Right atrium auricular region (tissue), 2 donors: ENCODE measurements at regions not wholly inside any gene's neighbourhood (a gene's known extent, or its start where the extent isn't known, plus 50 kb on each side); places are given as distances from the start of the nearest gene placed in this dataset.

ENCODE experiments used
- DNase-seq: peaks from one replicate; pipeline ENCODE4 v3.0.0-alpha.2; 2019; ENCODE audit warnings: low spot score
- H3K27ac ChIP-seq, 2 donors: fragments of 200-600 bp; sonication (generic); 1 replicate in 1 of 2; 2 replicates in 1 of 2; pipeline ENCODE4 v1.5.1; 2016 to 2019
- H3K27me3 ChIP-seq, 2 donors: fragments of 200-600 bp; sonication (generic); one replicate each; pipeline versions ENCODE4 v1.5.1 to v1.6.0; 2017 to 2019
- H3K36me3 ChIP-seq: fragments of 200-600 bp; sonication (generic); one replicate; pipeline ENCODE4 v1.5.1; 2016
- H3K4me1 ChIP-seq, 2 donors: fragments of 200-600 bp; sonication (generic); one replicate each; pipeline versions ENCODE4 v1.5.1 to v1.6.0; 2017 to 2019
- H3K4me3 ChIP-seq, 2 donors: fragments of 200-600 bp; sonication (generic); 1 replicate in 1 of 2; 2 replicates in 1 of 2; pipeline ENCODE4 v1.5.1; 2017 to 2019; ENCODE audit warnings: mild to moderate bottlenecking in 1 of 2, moderate library complexity in 1 of 2
- H3K9me3 ChIP-seq, 2 donors: fragments of 200-600 bp; sonication (generic); one replicate each; pipeline ENCODE4 v1.5.1; 2019
- CTCF ChIP-seq, 2 donors: fragments of 200-600 bp; sonication (generic); IDR thresholded peaks; one replicate each; pipeline ENCODE4 v1.5.1; 2019; ENCODE audit warnings: antibody characterized with exemption in 2 of 2

GRCh38 chr2:56021579-56021978 lies 98.0 kb upstream of the EFEMP1 start:
- no peak overlapping the region for H3K4me3 ChIP-seq
- H3K9me3 ChIP-seq: no peaks in the 10 kb centered on the region
- no peaks in the 10 kb centered on the region for H3K36me3 ChIP-seq
- DNase-seq: no peak
- H3K27ac ChIP-seq: no peak overlapping the region
- no peak for TF ChIP-seq CTCF (IDR thresholded peaks at IDR 0.05)
- no peaks in the 10 kb centered on the region for H3K4me1 ChIP-seq
- no peaks in the 10 kb centered on the region for H3K27me3 ChIP-seq

GRCh38 chr2:56025469-56026193 lies 102.0 kb upstream of the EFEMP1 start:
- TF ChIP-seq CTCF (IDR thresholded peaks at IDR 0.05): no peak
- no peaks in the 10 kb centered on the region for H3K27me3 ChIP-seq
- H3K4me1 ChIP-seq: no peaks in the 10 kb centered on the region
- H3K27ac ChIP-seq: no peak overlapping the region
- H3K4me3 ChIP-seq: no peak overlapping the region
- no peak for DNase-seq
- H3K9me3 ChIP-seq: no peaks in the 10 kb centered on the region
- no peaks in the 10 kb centered on the region for H3K36me3 ChIP-seq

- H3K27me3 ChIP-seq: no peaks in the 10 kb centered on the region
- no peak for DNase-seq
- no peaks in the 10 kb centered on the region for H3K36me3 ChIP-seq
- H3K4me1 ChIP-seq: no peaks in the 10 kb centered on the region
- TF ChIP-seq CTCF (IDR thresholded peaks at IDR 0.05): no peak
- no peak overlapping the region for H3K4me3 ChIP-seq
- H3K9me3 ChIP-seq: no peaks in the 10 kb centered on the region
- no peak overlapping the region for H3K27ac ChIP-seq
These were observed 103.2 kb upstream of the EFEMP1 start for GRCh38 chr2:56026828-56027227.

- H3K9me3 ChIP-seq: no peaks in the 10 kb centered on the region
- H3K4me3 ChIP-seq: no peak overlapping the region
- DNase-seq: no peak
- no peaks in the 10 kb centered on the region for H3K27me3 ChIP-seq
- no peaks in the 10 kb centered on the region for H3K36me3 ChIP-seq
- TF ChIP-seq CTCF (IDR thresholded peaks at IDR 0.05): no peak
- no peak overlapping the region for H3K27ac ChIP-seq
- no peaks in the 10 kb centered on the region for H3K4me1 ChIP-seq
These were observed 106.5 kb upstream of the EFEMP1 start for GRCh38 chr2:56030062-56030461.

- Histone ChIP-seq H3K27ac (no peak overlapping the region), H3K27me3 (no peaks in the 10 kb centered on the region), H3K9me3 (no peaks in the 10 kb centered on the region), H3K4me1 (no peaks in the 10 kb centered on the region), H3K4me3 (no peak overlapping the region), H3K36me3 (no peaks in the 10 kb centered on the region)
- no peak for DNase-seq
- TF ChIP-seq CTCF (IDR thresholded peaks at IDR 0.05): no peak
These were observed 107.3 kb upstream of the EFEMP1 start for GRCh38 chr2:56030901-56031300.

- no peaks in the 10 kb centered on the region for H3K4me1 ChIP-seq
- no peak overlapping the region for H3K27ac ChIP-seq
- no peak for TF ChIP-seq CTCF (IDR thresholded peaks at IDR 0.05)
- H3K36me3 ChIP-seq: no peaks in the 10 kb centered on the region
- no peak overlapping the region for H3K4me3 ChIP-seq
- no peak for DNase-seq
- H3K27me3 ChIP-seq: no peaks in the 10 kb centered on the region
- H3K9me3 ChIP-seq: no peaks in the 10 kb centered on the region
These were observed 110.7 kb upstream of the EFEMP1 start for GRCh38 chr2:56034258-56034657.
